Heart left ventricle (tissue), 16 donors: ENCODE measurements at regions not wholly inside any gene's neighbourhood (a gene's known extent, or its start where the extent isn't known, plus 50 kb on each side); places are given as distances from the start of the nearest gene placed in this dataset.

Experiments used
- ATAC-seq, 4 donors: fragments of 200-7000 bp; cut with Tn5 transposase; one replicate each; pipeline ENCODE4 v1.9.1; 2020 to 2022; ENCODE audit warnings: moderate library complexity in 4 of 4, mild to moderate bottlenecking in 3 of 4, moderate number of reproducible peaks in 1 of 4
- DNase-seq, 5 donors: peaks; one replicate each; pipeline ENCODE4 v3.0.0-alpha.2; 2020
- H3K27ac ChIP-seq, 12 donors: fragments of 200-600 bp; sonication (generic) in 4 of 12; one replicate each; pipeline versions ENCODE4 v1.5.0 to v1.8.0; 2016 to 2022; ENCODE audit warnings: mild to moderate bottlenecking in 2 of 12
- H3K27me3 ChIP-seq, 9 donors: fragments of 200-600 bp; sonication (generic) in 2 of 9; one replicate each; pipeline versions ENCODE4 v1.5.1 to v1.8.0; 2016 to 2022; ENCODE audit warnings: mild to moderate bottlenecking in 3 of 9
- H3K36me3 ChIP-seq, 9 donors: fragments of 200-600 bp; sonication (generic) in 2 of 9; one replicate each; pipeline versions ENCODE4 v1.5.0 to v1.8.0; 2018 to 2022; ENCODE audit warnings: mild to moderate bottlenecking in 2 of 9
- H3K4me1 ChIP-seq, 12 donors: fragments of 200-600 bp; sonication (generic) in 4 of 12; one replicate each; pipeline versions ENCODE4 v1.5.0 to v1.8.0; 2016 to 2022; ENCODE audit warnings: mild to moderate bottlenecking in 3 of 12
- H3K4me3 ChIP-seq, 12 donors: fragments of 200-600 bp; sonication (generic) in 4 of 12; one replicate each; pipeline versions ENCODE4 v1.5.0 to v1.8.0; 2017 to 2022; ENCODE audit warnings: mild to moderate bottlenecking in 9 of 12, moderate library complexity in 4 of 12
- H3K9me3 ChIP-seq, 12 donors: fragments of 200-600 bp; sonication (generic) in 4 of 12; one replicate each; pipeline versions ENCODE4 v1.5.0 to v1.8.0; 2016 to 2022; ENCODE audit warnings: mild to moderate bottlenecking in 1 of 12
- CTCF ChIP-seq, 12 donors: fragments of 200-600 bp; sonication (generic) in 4 of 12; IDR thresholded peaks; one replicate each; pipeline versions ENCODE4 v1.5.0 to v1.8.0; 2018 to 2022; ENCODE audit warnings: antibody characterized with exemption in 12 of 12, mild to moderate bottlenecking in 5 of 12
- POLR2A ChIP-seq, 2 donors: fragments of 450-650 bp; IDR thresholded peaks; one replicate each; pipeline ENCODE4 v1.6.1; 2017; ENCODE audit warnings: antibody characterized with exemption in 2 of 2, mild to moderate bottlenecking in 2 of 2, moderate library complexity in 2 of 2
- WGBS, 4 donors: extraction: QIAGEN DNeasy Blood & Tissue Kit in 2 of 4; methylation state at CpG; one replicate each; pipeline versions ENCODE4 v1.1.5 to v1.1.7; 2013 to 2018; 5-methylcytosine and 5-hydroxymethylcytosine counted together
- intact Hi-C, 10 donors: fragments of 100-400 bp; cut with DNase I; formaldehyde crosslinking; loops; one replicate each; pipeline versions ENCODE4 v1.11.1 to v1.14.2; 2022
- donor health status: ischemic (EF 13 %, LVEDD 7.1; RV severe dilation, severe dysfunction).
- donor health status: healthy with polysubstance abuse.
- donor health status: DM: no; HTN: yes; CAD: no.
- donor health status: DM: no; HTN: no; CAD: no.
- donor health status: ischemic (EF 25% LVEDD 6.9; RV normal size, moderate dysfunction).
- donor health status: ischemic (EF 25% LVEDD 5.7; RV mildly dilated, moderate dysfunction).
- donor health status: healthy.
- donor health status: DM: yes; HTN: yes; CAD: no.
- donor health status: ischemic (EF 35%, LVEDD 5.7; RV mildly dilated, moderate dysfunction).
- donor health status: nonischemic (EF 11% LVEDD 7.7; RV severe dilation, severe dysfunction).
- donor health status: DM: yes; HTN: yes; CAD: no.
- donor health status: PGD.
- donor health status: ischemic (EF 29% LVEDD 5.4; RV normal size, mild dysfunction).
- donor health status: nonischemic (EF 23%, LVEDD 6.1; RV moderate dilation, normal function).

- Histone ChIP-seq H3K4me3 (no peak overlapping the region), H3K9me3 (no peaks in the 10 kb centered on the region), H3K27ac (no peak overlapping the region), H3K27me3 (no peaks in the 10 kb centered on the region), H3K4me1 (peaks cover 0 to 6% (median 0%) of the 10 kb centered on the region in 12 donors), H3K36me3 (no peaks in the 10 kb centered on the region)
- 98 to 99% (median 99%) methylated on average over 2 of the region's 2 CpGs for WGBS, 4 donors
- intact Hi-C loops = no loop called here
- DNase-seq (no peak), ATAC-seq (no peak)
- TF ChIP-seq POLR2A (IDR thresholded peaks at IDR 0.05) = no peak
- no peak for TF ChIP-seq CTCF (IDR thresholded peaks at IDR 0.05)
Observed at GRCh38 chr10:4692206-4692605, 133.8 kb upstream of the AKR1E2 start.

DNA sequence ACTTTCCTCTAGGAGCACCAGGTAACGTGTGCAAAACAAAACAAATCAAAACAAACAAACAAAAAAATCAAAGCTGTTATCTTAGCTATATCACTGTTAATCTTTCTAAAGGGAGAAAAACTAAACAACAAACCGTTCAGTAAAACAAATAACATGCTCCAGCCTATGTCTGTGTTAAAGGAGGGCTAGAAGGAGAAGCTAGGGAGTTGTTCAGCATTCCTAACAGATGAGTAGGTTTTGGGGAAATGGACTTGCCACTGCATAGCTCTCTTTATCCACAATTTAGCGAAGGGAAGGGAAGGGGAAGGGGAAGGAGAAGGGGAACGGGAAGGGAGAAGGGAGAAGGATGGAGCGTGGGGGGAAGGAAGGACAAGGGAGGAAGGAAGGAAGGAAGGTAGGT is 134.2 kb upstream of the AKR1E2 start:
- H3K4me1 ChIP-seq = peaks cover 0 to 6% (median under 1%) of the 10 kb centered on the region in 12 donors
- DNase-seq (no peak), ATAC-seq (no peak)
- no peak overlapping the region for H3K27ac ChIP-seq
- H3K36me3 ChIP-seq = no peaks in the 10 kb centered on the region
- TF ChIP-seq CTCF (IDR thresholded peaks at IDR 0.05) (no peak), POLR2A (IDR thresholded peaks at IDR 0.05) (no peak)
- intact Hi-C loops = no loop called here
- no peak overlapping the region for H3K4me3 ChIP-seq
- H3K27me3 ChIP-seq = no peaks in the 10 kb centered on the region
- no peaks in the 10 kb centered on the region for H3K9me3 ChIP-seq
- WGBS, 4 donors = 71 to 86% (median 83%) methylated on average over 3 to 5 of the region's 5 CpGs

GRCh38 chr10:4691301-4691700 is 134.7 kb upstream of the AKR1E2 start:
- WGBS, 4 donors = 82 to 86% (median 84%) methylated on average over 4 of the region's 4 CpGs
- no peaks in the 10 kb centered on the region for H3K36me3 ChIP-seq
- ATAC-seq = no peak
- intact Hi-C loops = no loop called here
- TF ChIP-seq POLR2A (IDR thresholded peaks at IDR 0.05) = no peak
- TF ChIP-seq CTCF (IDR thresholded peaks at IDR 0.05) = no peak
- no peaks in the 10 kb centered on the region for H3K27me3 ChIP-seq
- no peak for DNase-seq
- H3K4me3 ChIP-seq = no peak overlapping the region
- H3K27ac ChIP-seq = no peak overlapping the region
- peaks cover 0 to 8% (median 0%) of the 10 kb centered on the region in 12 donors for H3K4me1 ChIP-seq
- no peaks in the 10 kb centered on the region for H3K9me3 ChIP-seq

DNA sequence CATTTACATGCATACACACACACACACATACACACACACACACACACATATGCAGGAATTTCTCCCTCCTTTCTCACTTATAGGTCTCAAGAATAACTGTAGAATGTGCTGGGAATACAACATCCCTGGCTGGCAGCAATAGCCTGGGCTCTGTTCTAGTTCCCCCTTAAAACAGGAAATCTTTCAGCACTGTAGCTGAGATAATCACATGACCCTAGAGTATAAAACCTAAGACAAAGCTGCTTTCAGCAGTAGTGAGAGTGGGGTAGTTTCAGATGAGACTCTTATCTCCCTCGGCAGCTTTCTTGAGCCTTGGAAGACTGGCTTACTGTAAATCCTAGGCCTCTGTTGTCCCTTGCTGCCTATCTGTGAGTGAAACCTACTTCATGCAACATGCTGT is 137.4 kb upstream of the AKR1E2 start:
- H3K27me3 ChIP-seq = no peaks in the 10 kb centered on the region
- peak overlapping the region in 2 of 12 donors; percentile 22 to 28 for H3K27ac ChIP-seq
- no peak for DNase-seq
- WGBS, 4 donors = 33 to 65% (median 48%) methylated on average over 1 of the region's 1 CpG
- ATAC-seq = peak in 2 of 4 donors; percentile 32 to 51
- H3K4me3 ChIP-seq = no peak overlapping the region
- TF ChIP-seq CTCF (IDR thresholded peaks at IDR 0.05) = no peak
- no peak for TF ChIP-seq POLR2A (IDR thresholded peaks at IDR 0.05)
- intact Hi-C loops = no loop called here
- H3K36me3 ChIP-seq = no peaks in the 10 kb centered on the region
- H3K9me3 ChIP-seq = no peaks in the 10 kb centered on the region
- peaks cover 0 to 19% (median 9%) of the 10 kb centered on the region in 12 donors for H3K4me1 ChIP-seq
